ENCODE measurements at regions not wholly inside any gene's neighbourhood (a gene's known extent, or its start where the extent isn't known, plus 50 kb on each side); places are given as distances from the start of the nearest gene placed in this dataset.

DNA sequence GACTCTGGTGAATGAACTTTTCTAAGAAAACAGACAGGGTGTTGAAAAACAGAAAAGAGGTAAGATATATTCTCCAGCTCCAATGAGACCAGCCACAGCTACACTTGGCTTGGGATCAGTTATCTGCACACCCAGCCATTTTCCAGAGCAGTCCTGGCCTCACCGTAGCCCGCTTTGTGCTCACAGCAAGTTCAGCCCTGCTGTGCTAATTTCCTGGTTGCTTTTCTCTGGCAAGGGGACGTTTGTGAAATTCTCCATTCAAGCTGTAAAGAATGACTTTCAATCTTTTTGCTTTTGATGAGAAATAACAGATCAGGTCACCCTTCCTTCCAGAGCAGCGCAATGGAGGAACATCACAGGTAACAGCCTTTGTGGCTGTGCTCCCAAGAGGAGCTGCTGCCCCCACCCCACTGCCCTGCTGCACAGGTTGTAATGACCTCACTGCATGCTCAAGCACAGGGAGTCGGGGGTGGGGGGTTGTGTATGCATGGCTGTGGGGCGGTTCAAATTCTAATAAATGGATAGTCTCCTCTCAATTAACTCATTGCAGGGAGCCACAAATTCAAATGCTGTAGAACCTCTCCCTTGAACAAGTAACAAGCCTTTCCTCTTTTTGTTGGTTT, 516.6 kb upstream of the NBEA start:
- TF ChIP-seq, protein P1, sequence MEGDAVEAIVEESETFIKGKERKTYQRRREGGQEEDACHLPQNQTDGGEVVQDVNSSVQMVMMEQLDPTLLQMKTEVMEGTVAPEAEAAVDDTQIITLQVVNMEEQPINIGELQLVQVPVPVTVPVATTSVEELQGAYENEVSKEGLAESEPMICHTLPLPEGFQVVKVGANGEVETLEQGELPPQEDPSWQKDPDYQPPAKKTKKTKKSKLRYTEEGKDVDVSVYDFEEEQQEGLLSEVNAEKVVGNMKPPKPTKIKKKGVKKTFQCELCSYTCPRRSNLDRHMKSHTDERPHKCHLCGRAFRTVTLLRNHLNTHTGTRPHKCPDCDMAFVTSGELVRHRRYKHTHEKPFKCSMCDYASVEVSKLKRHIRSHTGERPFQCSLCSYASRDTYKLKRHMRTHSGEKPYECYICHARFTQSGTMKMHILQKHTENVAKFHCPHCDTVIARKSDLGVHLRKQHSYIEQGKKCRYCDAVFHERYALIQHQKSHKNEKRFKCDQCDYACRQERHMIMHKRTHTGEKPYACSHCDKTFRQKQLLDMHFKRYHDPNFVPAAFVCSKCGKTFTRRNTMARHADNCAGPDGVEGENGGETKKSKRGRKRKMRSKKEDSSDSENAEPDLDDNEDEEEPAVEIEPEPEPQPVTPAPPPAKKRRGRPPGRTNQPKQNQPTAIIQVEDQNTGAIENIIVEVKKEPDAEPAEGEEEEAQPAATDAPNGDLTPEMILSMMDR (IDR thresholded peaks at IDR 0.05; ENCODE audit: low read depth, low read length, missing control alignments), result no peak
- no peak overlapping the region for H3K4me3 ChIP-seq (ENCODE audit: low read depth, low read length)
- DNase-seq (ENCODE audit: low read depth), result no peak

DNA sequence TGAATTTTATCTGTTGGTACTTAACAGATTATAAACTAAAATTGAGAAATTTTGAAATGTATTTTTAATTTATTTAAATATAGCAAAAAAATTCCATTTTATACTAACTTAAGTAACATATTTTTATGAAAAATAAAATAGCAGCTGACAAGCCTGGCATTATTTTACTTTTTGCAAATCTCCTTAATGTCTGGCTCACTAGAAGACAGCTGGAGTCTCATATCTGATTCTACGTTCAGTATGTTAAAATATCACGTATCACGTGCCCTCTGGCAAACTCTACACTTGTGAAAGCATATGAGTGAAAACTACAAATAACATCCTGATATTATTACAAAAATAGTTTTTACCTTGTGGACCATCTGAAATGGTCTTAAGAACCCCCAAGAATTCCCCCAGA, 513.2 kb upstream of the NBEA start:
- H3K4me3 ChIP-seq (ENCODE audit: low read depth, low read length), result no peak overlapping the region
- TF ChIP-seq, protein P1 (IDR thresholded peaks at IDR 0.05; ENCODE audit: low read depth, low read length, missing control alignments), result no peak
- no peak for DNase-seq (ENCODE audit: low read depth)

DNA sequence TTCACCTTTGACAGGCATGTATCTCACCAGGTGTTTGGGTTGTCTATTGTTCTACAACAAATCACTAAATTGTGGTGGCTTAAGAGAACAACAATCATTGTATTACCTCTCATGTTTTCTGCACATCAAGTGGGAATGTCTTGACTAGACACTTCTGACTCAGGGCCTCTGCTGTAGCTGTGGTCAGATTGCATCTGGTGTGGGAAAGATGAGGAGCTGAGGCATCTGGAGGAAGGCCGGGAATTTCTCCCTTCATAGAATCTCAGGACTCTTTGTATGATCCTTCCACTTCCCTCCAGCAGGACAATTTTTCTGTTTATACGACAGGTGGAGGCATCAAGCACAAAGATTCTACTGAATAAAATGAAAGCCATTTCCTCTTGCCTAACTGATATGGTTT, 511.8 kb upstream of the NBEA start:
- TF ChIP-seq, protein P1 (IDR thresholded peaks at IDR 0.05; ENCODE audit: low read depth, low read length, missing control alignments), result no peak
- H3K4me3 ChIP-seq (ENCODE audit: low read depth, low read length), result no peak overlapping the region
- no peak for DNase-seq (ENCODE audit: low read depth)

DNA sequence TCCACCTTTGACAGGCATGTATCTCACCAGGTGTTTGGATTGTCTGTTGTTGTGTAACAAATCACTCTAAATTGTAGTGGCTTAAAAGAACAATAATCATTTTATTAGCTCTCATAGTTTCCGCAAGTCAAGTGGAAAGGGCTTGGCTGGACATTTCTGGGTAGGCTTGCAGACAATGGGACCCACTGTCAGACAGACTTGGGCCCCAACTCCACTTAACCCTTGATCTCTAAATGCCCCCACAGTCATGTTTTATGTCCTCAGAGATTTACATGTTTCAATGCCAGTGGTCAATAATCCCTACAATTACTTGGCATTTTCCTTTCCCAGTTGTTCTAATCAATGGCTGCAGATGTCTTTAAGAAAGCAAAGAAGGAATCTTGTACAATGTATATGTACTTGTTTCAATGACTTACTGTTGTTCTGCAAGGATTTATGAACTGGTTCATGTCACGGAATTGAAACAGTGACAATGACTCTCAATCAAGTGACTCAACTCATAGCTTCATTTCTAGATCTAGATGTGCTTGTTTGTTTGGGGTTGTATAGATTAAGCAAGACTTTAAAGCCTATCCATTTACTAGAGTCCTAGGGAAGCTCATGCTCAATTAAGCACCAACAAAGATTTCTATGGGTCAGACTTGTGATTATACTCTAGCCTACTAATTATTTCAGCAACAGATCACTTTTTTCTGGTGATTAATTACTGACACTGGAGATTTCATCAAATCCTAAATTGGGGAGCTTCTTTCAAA, 510.1 kb upstream of the NBEA start:
- H3K4me3 ChIP-seq (ENCODE audit: low read depth, low read length), result no peak overlapping the region
- TF ChIP-seq, protein P1 (IDR thresholded peaks at IDR 0.05; ENCODE audit: low read depth, low read length, missing control alignments), result no peak
- no peak for DNase-seq (ENCODE audit: low read depth)

DNA sequence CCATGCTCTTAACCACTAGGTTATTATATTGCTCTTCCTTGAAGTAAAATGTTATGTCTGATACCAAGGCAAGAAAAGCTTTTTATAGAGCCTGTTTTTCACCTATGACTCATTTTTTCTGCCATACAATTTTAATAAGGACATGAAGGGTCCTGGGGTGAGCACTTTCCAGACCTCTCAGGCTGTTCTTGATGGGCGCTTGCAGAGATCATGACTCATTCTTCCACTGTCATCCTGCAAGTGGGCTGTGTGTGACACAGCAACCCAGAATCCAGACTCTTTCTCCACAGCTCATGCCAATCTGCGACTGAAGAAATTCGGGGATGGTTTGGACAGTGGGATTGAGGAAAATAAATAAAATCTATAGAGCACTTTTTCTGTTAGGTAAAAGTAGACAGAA, 506.7 kb upstream of the NBEA start:
- no peak overlapping the region for H3K4me3 ChIP-seq (ENCODE audit: low read depth, low read length)
- DNase-seq (ENCODE audit: low read depth), result no peak
- TF ChIP-seq, protein P1 (IDR thresholded peaks at IDR 0.05; ENCODE audit: low read depth, low read length, missing control alignments), result no peak

DNA sequence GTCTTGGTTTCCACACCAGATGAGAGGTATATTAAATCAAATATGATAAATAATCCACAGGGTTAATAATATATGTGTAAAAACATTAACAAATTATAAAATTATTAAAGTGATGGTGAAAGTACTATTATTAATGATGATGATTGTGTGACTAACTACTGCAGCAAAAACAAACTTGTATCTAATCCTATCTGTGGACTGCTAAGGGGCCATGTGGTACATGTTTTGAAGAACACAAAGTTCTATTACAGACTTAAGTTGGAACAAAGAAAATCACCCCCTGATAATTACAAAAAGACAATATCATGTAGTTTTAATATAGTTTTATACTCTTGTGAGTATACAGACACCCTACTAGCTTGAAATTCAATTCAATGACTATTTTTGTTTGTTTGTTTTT, 504.2 kb upstream of the NBEA start:
- DNase-seq (ENCODE audit: low read depth), result no peak
- TF ChIP-seq, protein P1 (IDR thresholded peaks at IDR 0.05; ENCODE audit: low read depth, low read length, missing control alignments), result no peak
- no peak overlapping the region for H3K4me3 ChIP-seq (ENCODE audit: low read depth, low read length)

DNA sequence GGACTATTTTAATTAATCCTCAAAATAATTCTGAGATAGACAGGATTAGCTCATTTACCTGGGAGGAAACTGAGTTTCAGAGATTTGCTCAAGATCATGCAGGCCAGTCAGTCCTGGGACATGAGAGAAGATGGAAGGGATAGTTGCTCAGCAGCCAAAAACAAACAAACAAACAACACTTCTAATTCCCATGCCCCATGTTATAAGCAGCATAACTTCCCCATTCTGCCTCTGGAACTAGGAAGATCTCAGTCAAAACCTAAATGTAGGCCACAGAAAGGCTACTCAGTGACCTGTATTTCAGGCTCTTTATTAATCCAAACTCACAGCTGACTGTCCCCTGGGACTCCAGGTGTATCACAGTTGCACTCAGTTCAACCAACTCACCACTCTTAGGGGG, 489.2 kb upstream of the NBEA start:
- no peak for DNase-seq (ENCODE audit: low read depth)
- TF ChIP-seq, protein P1 (IDR thresholded peaks at IDR 0.05; ENCODE audit: low read depth, low read length, missing control alignments), result no peak
- no peak overlapping the region for H3K4me3 ChIP-seq (ENCODE audit: low read depth, low read length)

All from GM12864 (cell line).